Fibroblast of pulmonary artery (primary cell): ENCODE measurements at regions not wholly inside any gene's neighbourhood (a gene's known extent, or its start where the extent isn't known, plus 50 kb on each side); places are given as distances from the start of the nearest gene placed in this dataset.

Experiments
- DNase-seq: peaks from one replicate; pipeline ENCODE4 v3.0.0-alpha.2; 2010; ENCODE audit warnings: low read depth
- H3K4me3 ChIP-seq: replicated peaks from 2 replicates; pipeline ENCODE4 v1.5.1; 2011; ENCODE audit warnings: low read depth, mild to moderate bottlenecking, control low read depth, low read length, moderate library complexity
- TF ChIP-seq, protein P1 (sequence below): IDR thresholded peaks from 2 replicates; pipeline ENCODE4 v1.5.1; 2011; ENCODE audit warnings: mild to moderate bottlenecking, control low read depth, low read length, inconsistent platforms; ENCODE audit errors: missing control alignments

GRCh38 chr2:151029406-151030157, 232.1 kb downstream of the RBM43 start:
- TF ChIP-seq, protein P1, sequence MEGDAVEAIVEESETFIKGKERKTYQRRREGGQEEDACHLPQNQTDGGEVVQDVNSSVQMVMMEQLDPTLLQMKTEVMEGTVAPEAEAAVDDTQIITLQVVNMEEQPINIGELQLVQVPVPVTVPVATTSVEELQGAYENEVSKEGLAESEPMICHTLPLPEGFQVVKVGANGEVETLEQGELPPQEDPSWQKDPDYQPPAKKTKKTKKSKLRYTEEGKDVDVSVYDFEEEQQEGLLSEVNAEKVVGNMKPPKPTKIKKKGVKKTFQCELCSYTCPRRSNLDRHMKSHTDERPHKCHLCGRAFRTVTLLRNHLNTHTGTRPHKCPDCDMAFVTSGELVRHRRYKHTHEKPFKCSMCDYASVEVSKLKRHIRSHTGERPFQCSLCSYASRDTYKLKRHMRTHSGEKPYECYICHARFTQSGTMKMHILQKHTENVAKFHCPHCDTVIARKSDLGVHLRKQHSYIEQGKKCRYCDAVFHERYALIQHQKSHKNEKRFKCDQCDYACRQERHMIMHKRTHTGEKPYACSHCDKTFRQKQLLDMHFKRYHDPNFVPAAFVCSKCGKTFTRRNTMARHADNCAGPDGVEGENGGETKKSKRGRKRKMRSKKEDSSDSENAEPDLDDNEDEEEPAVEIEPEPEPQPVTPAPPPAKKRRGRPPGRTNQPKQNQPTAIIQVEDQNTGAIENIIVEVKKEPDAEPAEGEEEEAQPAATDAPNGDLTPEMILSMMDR = no peak
- peak; percentile 89 for DNase-seq
- no peak overlapping the region for H3K4me3 ChIP-seq

- peak; percentile 46 for DNase-seq
- TF ChIP-seq, protein P1 = no peak
- H3K4me3 ChIP-seq = no peak overlapping the region
These were observed 232.9 kb downstream of the RBM43 start for GRCh38 chr2:151028691-151029176.

- DNase-seq = peak; percentile 51
- TF ChIP-seq, protein P1 = no peak
- H3K4me3 ChIP-seq = no peak overlapping the region
These were observed 234.5 kb downstream of the RBM43 start for GRCh38 chr2:151027151-151027550.

DNA sequence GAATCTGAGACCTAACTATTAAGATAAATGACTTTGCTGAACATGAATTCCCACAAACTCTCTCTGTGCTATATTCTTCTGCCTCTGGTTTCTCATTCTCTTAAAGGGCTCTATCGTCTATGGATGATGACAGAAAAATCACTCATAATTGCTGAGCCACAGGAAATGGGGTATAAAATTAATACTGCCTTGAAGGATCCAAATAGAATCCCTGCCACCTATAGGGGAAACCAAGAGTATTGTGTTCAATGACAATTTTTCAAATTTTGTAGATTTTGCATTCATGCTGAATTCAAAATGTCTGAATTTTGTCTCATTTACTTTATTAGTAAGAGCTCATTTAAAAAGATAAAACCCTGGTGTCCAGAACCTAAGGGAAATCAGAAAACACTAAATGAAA, 235.8 kb downstream of the RBM43 start:
- H3K4me3 ChIP-seq = no peak overlapping the region
- no peak for DNase-seq
- TF ChIP-seq, protein P1 = no peak

DNA sequence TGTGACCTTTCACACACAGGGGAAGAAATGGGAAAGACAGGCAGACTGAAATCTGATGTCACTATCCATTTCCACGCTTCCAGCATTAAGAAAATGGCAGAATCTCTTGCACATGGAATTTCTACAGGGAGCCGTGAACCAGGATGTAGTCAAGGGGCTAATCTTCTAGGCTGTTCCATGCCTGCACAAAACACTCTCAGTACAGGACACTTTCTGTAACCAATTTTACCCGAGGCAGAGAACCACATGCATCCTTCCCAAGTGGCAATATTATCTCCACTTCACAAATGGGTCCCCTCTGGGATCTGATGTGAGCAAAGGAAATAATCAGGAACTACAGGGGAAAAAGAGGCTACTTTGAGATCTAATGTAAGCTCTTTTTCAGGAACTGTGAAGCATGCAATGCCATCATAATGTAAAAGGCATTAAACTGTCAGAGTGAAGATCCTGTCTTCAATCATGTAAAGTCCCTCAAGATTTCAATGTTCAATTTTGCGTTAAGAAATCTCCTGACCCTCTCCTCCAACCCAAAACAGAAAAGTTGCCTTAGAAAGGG, 236.9 kb downstream of the RBM43 start:
- H3K4me3 ChIP-seq = no peak overlapping the region
- TF ChIP-seq, protein P1 = no peak
- DNase-seq = no peak

GRCh38 chr2:151021747-151022452, 239.8 kb downstream of the RBM43 start:
- DNase-seq = no peak
- TF ChIP-seq, protein P1 = no peak

More at GRCh38 chr2:151021747-151022452, 239.8 kb downstream of the RBM43 start:
- H3K4me3 ChIP-seq = no peak overlapping the region
